ENCODE measurements at regions not wholly inside any gene's neighbourhood (a gene's known extent, or its start where the extent isn't known, plus 50 kb on each side); places are given as distances from the start of the nearest gene placed in this dataset.
A peak's percentile ranks its signal among the peaks of the same experiment; 100 is the strongest.

- Histone ChIP-seq H2AFZ (ENCODE audit: low read depth, low read length) (no peak overlapping the region), H3K27me3 (ENCODE audit: control insufficient read depth in 2 of 2, insufficient read depth in 2 of 2, low read length in 2 of 2) (no peaks in the 10 kb centered on the region), H3K4me3 (no peak overlapping the region), H3K4me2 (ENCODE audit: insufficient read depth, low read length) (no peak overlapping the region), H3K79me2 (ENCODE audit: control insufficient read depth, insufficient read depth, low read length) (no peaks in the 10 kb centered on the region), H3K9ac (ENCODE audit: insufficient read depth in 1 of 2, low read depth in 2 of 2, low read length in 2 of 2) (no peak overlapping the region), H4K20me1 (replicated peaks; ENCODE audit: control insufficient read depth, insufficient read depth, low read length) (no peaks in the 10 kb centered on the region), H3K9me3 (replicated peaks; ENCODE audit: control insufficient read depth, insufficient read depth, low read depth, low read length) (peaks cover 7% of the 10 kb centered on the region; the same call in 1 of the 2 replicates), H3K9me1 (ENCODE audit: control insufficient read depth, insufficient read depth, low read length) (no peaks in the 10 kb centered on the region), H3K27ac (ENCODE audit: extremely low read depth, low read depth, low read length) (no peak overlapping the region), H3K4me1 (replicated peaks in 1 of 2; ENCODE audit: control insufficient read depth in 2 of 2, insufficient read depth in 2 of 2, low read length in 2 of 2) (no peaks in the 10 kb centered on the region), H3K36me3 (ENCODE audit: control insufficient read depth, insufficient read depth, low read length) (no peaks in the 10 kb centered on the region)
- ChIA-PET CTCF (ENCODE audit: low intra/inter-chr PET ratio) (no interaction called here), POLR2A (interaction anchor here (0.6 to 0.8 kb wide), 2 partner anchors 10 to 68 kb away, joined by 3 to 4 read pairs; no protein-coding TSS in a partner anchor)
- 31% methylated on average over 4 of the region's 4 CpGs for WGBS (ENCODE audit: insufficient coverage, low coverage, missing lambda C conversion rate)
- intact Hi-C loops (cut with micrococcal nuclease), result no loop called here
- TF ChIP-seq KLF10 (CRISPR knock-in tag; IDR thresholded peaks at IDR 0.05) (no peak), ZNF764 (CRISPR knock-in tag; IDR thresholded peaks at IDR 0.05; ENCODE audit: low read depth) (no peak), ZNF263 (CRISPR knock-in tag; IDR thresholded peaks at IDR 0.05; ENCODE audit: borderline replicate concordance) (no peak)
- no peak for ATAC-seq
- DNase-seq (ENCODE audit: extremely low read depth in 1 of 4, low spot score in 3 of 4), result no peak
- in situ Hi-C loops (cut with MboI), result no loop called here
- BruUV-seq (replicated peaks), result no TSS peak
- no peak for FAIRE-seq
These were observed 156.4 kb upstream of the COX7C start for GRCh38 chr5:86461169-86461956.

GRCh38 chr5:86463339-86463738 is 154.4 kb upstream of the COX7C start:
- Histone ChIP-seq H3K36me3 (ENCODE audit: control insufficient read depth, insufficient read depth, low read length) (no peaks in the 10 kb centered on the region), H3K9ac (ENCODE audit: insufficient read depth in 1 of 2, low read depth in 2 of 2, low read length in 2 of 2) (no peak overlapping the region), H3K9me1 (ENCODE audit: control insufficient read depth, insufficient read depth, low read length) (no peaks in the 10 kb centered on the region), H3K79me2 (ENCODE audit: control insufficient read depth, insufficient read depth, low read length) (no peaks in the 10 kb centered on the region), H3K4me2 (ENCODE audit: insufficient read depth, low read length) (no peak overlapping the region), H3K4me1 (replicated peaks in 1 of 2; ENCODE audit: control insufficient read depth in 2 of 2, insufficient read depth in 2 of 2, low read length in 2 of 2) (no peaks in the 10 kb centered on the region), H4K20me1 (replicated peaks; ENCODE audit: control insufficient read depth, insufficient read depth, low read length) (no peaks in the 10 kb centered on the region), H3K9me3 (replicated peaks; ENCODE audit: control insufficient read depth, insufficient read depth, low read depth, low read length) (peaks cover 7% of the 10 kb centered on the region; the same call in 1 of the 2 replicates), H2AFZ (ENCODE audit: low read depth, low read length) (no peak overlapping the region), H3K4me3 (no peak overlapping the region), H3K27ac (ENCODE audit: extremely low read depth, low read depth, low read length) (no peak overlapping the region), H3K27me3 (ENCODE audit: control insufficient read depth in 2 of 2, insufficient read depth in 2 of 2, low read length in 2 of 2) (no peaks in the 10 kb centered on the region)
- in situ Hi-C loops (cut with MboI) (no loop called here), intact Hi-C loops (cut with micrococcal nuclease) (loop anchor here (1.0 kb wide), 1 partner anchor 216 kb away; no protein-coding TSS in a partner anchor)
- ChIA-PET CTCF (ENCODE audit: low intra/inter-chr PET ratio) (no interaction called here), POLR2A (no interaction called here)
- FAIRE-seq (no peak), ATAC-seq (peak; percentile 79), DNase-seq (ENCODE audit: extremely low read depth in 1 of 4, low spot score in 3 of 4) (peak; percentile 15 to 22 (median 20))
- BruUV-seq (replicated peaks), result no TSS peak
- WGBS (ENCODE audit: insufficient coverage, low coverage, missing lambda C conversion rate), result 27% methylated on average over 2 of the region's 2 CpGs
- TF ChIP-seq GABPA (tag; conservative IDR thresholded peaks at IDR 0.05; ENCODE audit: low read depth) (no peak), RAD21 (CRISPR knock-in tag; conservative IDR thresholded peaks at IDR 0.05 in 1 of 2, IDR thresholded peaks at IDR 0.05 in 1 of 2) (peak in 1 of 2 experiments; percentile 51; a peak in 2 of 4 replicates), ZNF41 (CRISPR knock-in tag; conservative IDR thresholded peaks at IDR 0.05) (no peak), KLF10 (CRISPR knock-in tag; IDR thresholded peaks at IDR 0.05) (no peak), RBFOX2 (IDR thresholded peaks at IDR 0.05; ENCODE audit: low read depth, low read length) (no peak), ZNF224 (CRISPR knock-in tag; IDR thresholded peaks at IDR 0.05) (no peak), PML (IDR thresholded peaks at IDR 0.05; ENCODE audit: low read length) (no peak)
